Calu3 (cell line): ENCODE measurements at regions not wholly inside any gene's neighbourhood (a gene's known extent, or its start where the extent isn't known, plus 50 kb on each side); places are given as distances from the start of the nearest gene placed in this dataset.

ENCODE experiments used
- BruUV-seq: library from RNA; stranded (reverse); fragments of 400-500 nt; replicated peaks from 2 replicates; lab custom pipeline; 2021; lab: Mats Ljungman, UMichigan
- CTCF ChIA-PET: fragments of 300-600 bp; sonication (Branson Sonifier 250); formaldehyde crosslinking; loops from one replicate; lab custom pipeline; 2022; ENCODE audit warnings: antibody characterized with exemption; lab: Charles Lee
- DNase-seq: peaks from one replicate; pipeline ENCODE4 v3.0.0; 2022
- H3K27ac Mint-ChIP-seq: one replicate; pipeline ENCODE4 v1.8.0; 2022; ENCODE audit warnings: mixed read lengths; ENCODE audit not compliant: unreplicated experiment
- H3K27me3 Mint-ChIP-seq: one replicate; pipeline ENCODE4 v1.8.0; 2022; ENCODE audit warnings: mixed read lengths; ENCODE audit not compliant: unreplicated experiment
- H3K36me3 Mint-ChIP-seq: one replicate; pipeline ENCODE4 v1.8.0; 2022; ENCODE audit warnings: mild to moderate bottlenecking, moderate library complexity, mixed read lengths; ENCODE audit not compliant: insufficient read depth, unreplicated experiment
- H3K4me1 Mint-ChIP-seq: one replicate; pipeline ENCODE4 v1.8.0; 2022; ENCODE audit warnings: mild to moderate bottlenecking, low read depth, mixed read lengths; ENCODE audit not compliant: unreplicated experiment
- H3K4me3 Mint-ChIP-seq: one replicate; pipeline ENCODE4 v1.8.0; 2022; ENCODE audit warnings: mild to moderate bottlenecking, low read depth, moderate library complexity, mixed read lengths; ENCODE audit not compliant: unreplicated experiment
- H3K9me3 Mint-ChIP-seq: one replicate; pipeline ENCODE4 v1.8.0; 2022; ENCODE audit warnings: low read depth, mixed read lengths; ENCODE audit not compliant: unreplicated experiment
- intact Hi-C: fragments of 100-400 bp; cut with micrococcal nuclease; formaldehyde crosslinking; loops from one replicate; pipeline ENCODE4 v1.10.0; 2022; ENCODE audit not compliant: unreplicated experiment
- TF ChIP-seq, protein P1 (sequence below): fragments of 200-600 bp; IDR thresholded peaks from one replicate; pipeline ENCODE4 v1.8.0; 2022; ENCODE audit warnings: antibody characterized with exemption; ENCODE audit not compliant: unreplicated experiment

DNA sequence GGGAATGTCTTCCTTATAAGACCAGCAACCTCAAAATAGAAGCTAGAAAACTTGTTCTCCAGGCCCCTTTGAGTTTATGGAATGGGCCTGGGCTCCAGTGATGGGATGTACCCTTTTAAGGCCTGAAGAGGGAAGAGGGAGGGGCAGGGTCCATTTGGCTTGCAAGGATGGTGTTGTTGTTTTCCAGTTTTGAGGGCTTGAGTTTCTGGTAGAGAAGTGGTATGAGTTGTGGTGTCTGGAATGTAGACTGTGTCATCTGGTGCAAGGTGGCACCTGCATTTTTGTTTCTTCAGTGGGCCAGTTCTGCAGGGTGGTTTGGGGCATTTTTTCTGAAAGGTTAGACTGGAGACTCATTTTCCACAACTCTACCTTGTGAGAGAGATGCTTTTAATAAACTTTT is 90.1 kb downstream of the ZNF777 start:
- no peak overlapping the region for H3K4me3 Mint-ChIP-seq
- intact Hi-C loops = no loop called here
- H3K27me3 Mint-ChIP-seq = peaks cover 26% of the 10 kb centered on the region
- TF ChIP-seq, protein P1, sequence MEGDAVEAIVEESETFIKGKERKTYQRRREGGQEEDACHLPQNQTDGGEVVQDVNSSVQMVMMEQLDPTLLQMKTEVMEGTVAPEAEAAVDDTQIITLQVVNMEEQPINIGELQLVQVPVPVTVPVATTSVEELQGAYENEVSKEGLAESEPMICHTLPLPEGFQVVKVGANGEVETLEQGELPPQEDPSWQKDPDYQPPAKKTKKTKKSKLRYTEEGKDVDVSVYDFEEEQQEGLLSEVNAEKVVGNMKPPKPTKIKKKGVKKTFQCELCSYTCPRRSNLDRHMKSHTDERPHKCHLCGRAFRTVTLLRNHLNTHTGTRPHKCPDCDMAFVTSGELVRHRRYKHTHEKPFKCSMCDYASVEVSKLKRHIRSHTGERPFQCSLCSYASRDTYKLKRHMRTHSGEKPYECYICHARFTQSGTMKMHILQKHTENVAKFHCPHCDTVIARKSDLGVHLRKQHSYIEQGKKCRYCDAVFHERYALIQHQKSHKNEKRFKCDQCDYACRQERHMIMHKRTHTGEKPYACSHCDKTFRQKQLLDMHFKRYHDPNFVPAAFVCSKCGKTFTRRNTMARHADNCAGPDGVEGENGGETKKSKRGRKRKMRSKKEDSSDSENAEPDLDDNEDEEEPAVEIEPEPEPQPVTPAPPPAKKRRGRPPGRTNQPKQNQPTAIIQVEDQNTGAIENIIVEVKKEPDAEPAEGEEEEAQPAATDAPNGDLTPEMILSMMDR = no peak
- H3K4me1 Mint-ChIP-seq = peaks cover 10% of the 10 kb centered on the region
- no peak overlapping the region for H3K27ac Mint-ChIP-seq
- CTCF ChIA-PET = no interaction called here
- no peak for DNase-seq
- peaks cover 5% of the 10 kb centered on the region for H3K9me3 Mint-ChIP-seq
- peaks cover 6% of the 10 kb centered on the region for H3K36me3 Mint-ChIP-seq
- no TSS peak for BruUV-seq

DNA sequence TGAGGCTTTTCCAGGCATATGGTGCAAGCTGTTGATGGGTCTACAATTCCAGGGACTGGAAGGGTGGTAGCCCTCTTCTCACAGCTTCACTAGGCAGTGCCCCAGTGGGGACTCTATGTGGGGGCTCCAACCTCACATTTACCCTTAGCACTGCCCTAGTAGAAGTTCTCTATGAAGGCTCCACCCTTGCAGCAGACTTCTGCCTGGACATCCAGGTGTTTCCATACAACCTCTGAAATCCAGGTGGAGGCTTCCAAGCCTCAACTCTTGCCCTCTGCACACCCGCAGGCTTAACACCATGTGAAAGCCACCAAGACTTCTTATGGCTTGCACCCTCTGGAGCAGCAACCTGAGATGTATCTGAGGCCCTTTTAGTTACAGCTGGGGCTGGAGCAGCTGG is 87.8 kb downstream of the ZNF777 start:
- peaks cover 18% of the 10 kb centered on the region for H3K27me3 Mint-ChIP-seq
- TF ChIP-seq, protein P1 = no peak
- no peak overlapping the region for H3K27ac Mint-ChIP-seq
- H3K36me3 Mint-ChIP-seq = peaks cover 6% of the 10 kb centered on the region
- no TSS peak for BruUV-seq
- intact Hi-C loops = no loop called here
- no peak for DNase-seq
- H3K4me3 Mint-ChIP-seq = no peak overlapping the region
- H3K4me1 Mint-ChIP-seq = peaks cover 10% of the 10 kb centered on the region
- H3K9me3 Mint-ChIP-seq = peaks cover 5% of the 10 kb centered on the region
- CTCF ChIA-PET = interaction anchor here (0.7 kb wide), 1 partner anchor 10 kb away, joined by 3 read pairs; no protein-coding TSS in a partner anchor

DNA sequence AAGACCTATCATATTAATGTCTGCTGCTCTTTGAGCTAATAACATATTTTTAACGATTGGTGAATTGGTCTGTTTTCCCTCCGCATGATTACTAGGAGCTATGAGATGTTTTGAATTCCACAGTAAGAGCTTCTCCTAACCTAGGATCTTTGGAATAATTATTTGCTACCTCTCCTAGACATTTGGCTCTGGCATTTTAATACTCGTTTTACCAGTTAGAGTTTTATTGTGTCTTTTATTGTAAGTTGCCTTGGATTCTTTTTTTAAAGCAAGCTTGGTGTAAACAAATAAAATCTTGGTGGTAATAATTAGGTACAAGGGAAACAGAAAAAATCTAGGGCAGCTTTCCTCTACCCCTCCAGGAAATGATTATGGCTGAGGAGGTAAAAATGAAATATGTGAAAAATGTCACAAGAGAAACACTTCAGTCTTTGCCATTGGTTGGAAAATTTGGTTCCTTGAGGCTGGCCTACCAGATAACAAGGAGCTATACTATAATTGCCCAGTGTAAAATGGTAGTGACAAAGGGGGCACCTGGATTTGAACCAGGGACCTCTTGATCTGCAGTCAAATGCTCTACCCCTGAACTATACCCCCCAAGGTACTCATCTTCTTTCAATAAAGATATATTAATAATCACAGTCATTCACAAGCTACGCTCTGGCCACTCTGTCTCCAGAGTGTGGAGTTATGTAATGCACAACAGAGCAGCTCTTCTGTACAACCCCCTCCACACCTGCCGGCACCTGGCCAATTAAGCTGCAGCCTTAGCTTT is 85.4 kb downstream of the ZNF777 start:
- Mint-ChIP-seq H3K27ac (no peak overlapping the region), H3K27me3 (peaks cover 18% of the 10 kb centered on the region), H3K4me1 (no peaks in the 10 kb centered on the region), H3K36me3 (no peaks in the 10 kb centered on the region), H3K9me3 (peaks cover 10% of the 10 kb centered on the region), H3K4me3 (no peak overlapping the region)
- intact Hi-C loops = no loop called here
- CTCF ChIA-PET = interaction anchor here (0.6 kb wide), 1 partner anchor 1075 kb away, joined by 3 read pairs; no protein-coding TSS in a partner anchor
- TF ChIP-seq, protein P1 = no peak
- no TSS peak for BruUV-seq
- DNase-seq = no peak

DNA sequence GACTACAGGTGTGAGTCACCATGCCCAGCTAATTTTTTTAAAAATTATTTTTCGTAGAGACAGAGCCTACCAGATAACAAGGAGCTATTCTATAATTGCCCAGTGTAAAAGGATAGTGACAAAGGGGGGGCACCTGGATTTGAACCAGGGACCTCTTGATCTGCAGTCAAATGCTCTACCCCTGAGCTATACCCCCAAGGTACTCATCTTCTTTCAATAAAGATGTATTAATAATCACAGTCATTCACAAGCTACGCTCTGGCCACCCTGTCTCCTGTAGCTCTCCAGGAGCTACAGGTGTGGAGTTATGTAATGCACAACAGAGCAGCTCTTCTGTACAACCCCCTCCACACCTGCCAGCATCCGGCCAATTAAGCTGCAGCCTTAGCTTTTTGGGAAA is 83.5 kb downstream of the ZNF777 start:
- Mint-ChIP-seq H3K4me3 (no peak overlapping the region), H3K4me1 (no peaks in the 10 kb centered on the region), H3K27ac (no peak overlapping the region), H3K9me3 (peaks cover 9% of the 10 kb centered on the region), H3K27me3 (peaks cover 30% of the 10 kb centered on the region), H3K36me3 (no peaks in the 10 kb centered on the region)
- intact Hi-C loops = no loop called here
- no TSS peak for BruUV-seq
- CTCF ChIA-PET = interaction anchor here (0.8 to 1.1 kb wide), 2 partner anchors 22 to 67 kb away, joined by 3 read pairs; no protein-coding TSS in a partner anchor
- TF ChIP-seq, protein P1 = no peak
- DNase-seq = no peak
